H1 (cell line): ENCODE measurements at regions not wholly inside any gene's neighbourhood (a gene's known extent, or its start where the extent isn't known, plus 50 kb on each side); places are given as distances from the start of the nearest gene placed in this dataset.

Experiments
- CTCF ChIA-PET: fragments of 300-600 bp; sonication (Branson Sonifier 250); formaldehyde crosslinking; loops from one replicate; lab custom pipeline; 2021; ENCODE audit not compliant: partially characterized antibody; lab: Charles Lee
- POLR2A ChIA-PET: fragments of 300-600 bp; sonication (Branson Sonifier 250); formaldehyde crosslinking; loops from one replicate; lab custom pipeline; 2021; ENCODE audit warnings: inconsistent platforms; ENCODE audit not compliant: partially characterized antibody; lab: Charles Lee
- DNase-seq, 2 experiments: peaks; one replicate each; pipeline versions ENCODE4 v3.0.0 to v3.0.0-alpha.2; 2010 to 2022; ENCODE audit warnings: low spot score in 2 of 2, low read depth in 1 of 2, mixed read lengths in 1 of 2
- FAIRE-seq: peaks from 2 replicates; lab custom pipeline; 2011; peaks lifted over from hg19 to GRCh38; lab: Jason Lieb, UNC
- H2AFZ ChIP-seq: 2 replicates; pipeline ENCODE4 v1.8.1; 2012; ENCODE audit warnings: low read length, inconsistent platforms
- H2AK5ac ChIP-seq: 2 replicates; pipeline ENCODE4 v1.6.1; 2013; ENCODE audit warnings: low read depth, low read length
- H2BK120ac ChIP-seq: replicated peaks from 2 replicates; pipeline ENCODE3; 2013; ENCODE audit warnings: low read depth, low read length, inconsistent platforms
- H2BK12ac ChIP-seq: 2 replicates; pipeline ENCODE4 v1.6.1; 2013; ENCODE audit warnings: low read depth, low read length
- H2BK15ac ChIP-seq: 2 replicates; pipeline ENCODE4 v1.6.1; 2013; ENCODE audit warnings: low read length
- H2BK20ac ChIP-seq: 2 replicates; pipeline ENCODE4 v1.6.1; 2013; ENCODE audit warnings: low read length
- H2BK5ac ChIP-seq: 2 replicates; pipeline ENCODE4 v1.6.1; 2013; ENCODE audit warnings: low read depth, low read length
- H3K14ac ChIP-seq: 2 replicates; pipeline ENCODE4 v1.6.1; 2013; ENCODE audit warnings: inconsistent platforms; ENCODE audit not compliant: insufficient read length
- H3K18ac ChIP-seq: 2 replicates; pipeline ENCODE4 v1.6.1; 2013; ENCODE audit warnings: low read length; ENCODE audit errors: extremely low read depth
- H3K23ac ChIP-seq: 2 replicates; pipeline ENCODE4 v1.6.1; 2013; ENCODE audit warnings: inconsistent platforms; ENCODE audit not compliant: insufficient read length
- H3K23me2 ChIP-seq: 2 replicates; pipeline ENCODE4 v1.6.1; 2013; ENCODE audit warnings: low read depth, low read length
- H3K27ac ChIP-seq: 2 replicates; pipeline ENCODE4 v1.6.1; 2011; ENCODE audit warnings: low read depth, low read length, inconsistent platforms
- H3K27me3 ChIP-seq, 4 experiments: replicated peaks in 1 of 4; 1 replicate in 1 of 4; 2 replicates in 3 of 4; pipeline versions ENCODE4 v1.6.1 to v1.8.1; 2011 to 2013; ENCODE audit warnings: low read length in 3 of 4, mild to moderate bottlenecking in 3 of 4, inconsistent platforms in 2 of 4, mixed read lengths in 2 of 4, moderate library complexity in 1 of 4; ENCODE audit not compliant: control insufficient read depth in 3 of 4, insufficient read depth in 3 of 4; ENCODE audit errors: extremely low read depth in 1 of 4
- H3K36me3 ChIP-seq, 4 experiments: 2 replicates each; pipeline versions ENCODE4 v1.6.1 to v1.8.1; 2011 to 2013; ENCODE audit warnings: mild to moderate bottlenecking in 4 of 4, low read length in 3 of 4, moderate library complexity in 2 of 4, control low read depth in 1 of 4, inconsistent platforms in 1 of 4; ENCODE audit not compliant: insufficient read depth in 4 of 4, control insufficient read depth in 2 of 4
- H3K4ac ChIP-seq: replicated peaks from 2 replicates; pipeline ENCODE3; 2013; ENCODE audit warnings: low read length, low read depth, mixed read lengths, inconsistent platforms; ENCODE audit not compliant: insufficient read length
- H3K4me1 ChIP-seq, 4 experiments: replicated peaks in 1 of 4; 1 replicate in 1 of 4; 2 replicates in 3 of 4; pipeline versions ENCODE4 v1.6.1 to v1.8.1; 2011 to 2013; ENCODE audit warnings: low read length in 3 of 4, inconsistent platforms in 2 of 4, mixed read lengths in 1 of 4; ENCODE audit not compliant: insufficient read depth in 4 of 4, control insufficient read depth in 3 of 4
- H3K4me2 ChIP-seq, 2 experiments: 2 replicates each; pipeline versions ENCODE4 v1.6.1 to v1.8.1; 2011 to 2013; ENCODE audit warnings: low read depth in 2 of 2, low read length in 2 of 2, control low read depth in 1 of 2, inconsistent platforms in 1 of 2, mild to moderate bottlenecking in 1 of 2; ENCODE audit not compliant: insufficient read depth in 1 of 2
- H3K4me3 ChIP-seq, 4 experiments: fragments of 200-600, 300-600 bp in 1 of 4; sonication (generic), shearing (Covaris generic), sonication (Bioruptor Twin) in 1 of 4; 2 replicates each; pipeline versions ENCODE4 v1.5.1 to v1.8.1; 2011 to 2016; ENCODE audit warnings: low read length in 4 of 4, low read depth in 3 of 4, control low read depth in 2 of 4, inconsistent platforms in 2 of 4, mild to moderate bottlenecking in 2 of 4, mixed read lengths in 1 of 4, moderate library complexity in 1 of 4; ENCODE audit not compliant: insufficient read depth in 2 of 4; ENCODE audit errors: extremely low read depth in 1 of 4
- H3K56ac ChIP-seq: replicated peaks from 2 replicates; pipeline ENCODE3; 2013; ENCODE audit warnings: low read depth, mild to moderate bottlenecking, mixed read lengths, low read length, inconsistent platforms; ENCODE audit not compliant: insufficient read length
- H3K79me1 ChIP-seq: 2 replicates; pipeline ENCODE4 v1.6.1; 2013; ENCODE audit warnings: low read depth, low read length, control low read depth
- H3K79me2 ChIP-seq, 2 experiments: 2 replicates each; pipeline versions ENCODE4 v1.6.1 to v1.8.1; 2012 to 2013; ENCODE audit warnings: low read length in 2 of 2, mild to moderate bottlenecking in 2 of 2, inconsistent platforms in 1 of 2; ENCODE audit not compliant: insufficient read depth in 2 of 2, control insufficient read depth in 1 of 2
- H3K9ac ChIP-seq, 4 experiments: replicated peaks in 1 of 4; 1 replicate in 1 of 4; 2 replicates in 3 of 4; pipeline versions ENCODE4 v1.6.1 to v1.8.1; 2011 to 2013; ENCODE audit warnings: low read depth in 3 of 4, low read length in 3 of 4, control low read depth in 2 of 4, mild to moderate bottlenecking in 2 of 4, moderate library complexity in 2 of 4, inconsistent platforms in 1 of 4; ENCODE audit errors: extremely low read depth in 1 of 4
- H3K9me3 ChIP-seq, 2 experiments: 2 replicates each; pipeline versions ENCODE4 v1.6.1 to v1.8.1; 2012 to 2013; ENCODE audit warnings: mild to moderate bottlenecking in 2 of 2, moderate library complexity in 2 of 2, control low read depth in 1 of 2, inconsistent platforms in 1 of 2, low read depth in 1 of 2, low read length in 1 of 2, mixed read lengths in 1 of 2; ENCODE audit not compliant: insufficient read depth in 2 of 2
- H4K20me1 ChIP-seq, 2 experiments: replicated peaks in 1 of 2; 2 replicates each; pipeline versions ENCODE3 to v1.8.1; 2011 to 2013; ENCODE audit warnings: inconsistent platforms in 2 of 2, low read length in 2 of 2, mild to moderate bottlenecking in 1 of 2; ENCODE audit not compliant: insufficient read depth in 2 of 2, control insufficient read depth in 1 of 2
- H4K5ac ChIP-seq: 2 replicates; pipeline ENCODE4 v1.6.1; 2013; ENCODE audit warnings: low read length, low read depth, mixed read lengths, inconsistent platforms; ENCODE audit not compliant: insufficient read length
- H4K8ac ChIP-seq: 2 replicates; pipeline ENCODE4 v1.8.0; 2013; ENCODE audit warnings: mild to moderate bottlenecking, moderate library complexity, low read length, inconsistent platforms; ENCODE audit not compliant: insufficient read depth; ENCODE audit errors: extremely low read depth
- H4K91ac ChIP-seq: replicated peaks from 2 replicates; pipeline ENCODE3; 2013; ENCODE audit warnings: low read length, mixed read lengths, inconsistent platforms; ENCODE audit not compliant: insufficient read length
- BACH1 ChIP-seq: IDR thresholded peaks from 2 replicates; pipeline ENCODE4 v1.6.1; 2012; ENCODE audit warnings: low read length, improper control_type of control experiment
- SIX5 ChIP-seq: IDR thresholded peaks from 2 replicates; pipeline ENCODE4 v1.6.1; 2011; ENCODE audit warnings: mild to moderate bottlenecking, low read depth, low read length
- YY1 ChIP-seq: IDR thresholded peaks from 2 replicates; pipeline ENCODE4 v1.6.1; 2011; ENCODE audit warnings: low read depth, mild to moderate bottlenecking, low read length
- WGBS, 2 experiments: shearing (Covaris generic) in 1 of 2; methylation state at CpG; one replicate each; pipeline versions ENCODE4 v1.1.6 to v1.1.7; 2013 to 2015; ENCODE audit warnings: low lambda C conversion rate in 2 of 2, mixed read lengths in 2 of 2, inconsistent platforms in 1 of 2, low coverage in 1 of 2, missing lambda C conversion rate in 1 of 2; ENCODE audit not compliant: insufficient replicate concordance in 2 of 2, insufficient coverage in 1 of 2, insufficient read length in 1 of 2; ENCODE audit errors: extremely low coverage in 1 of 2, missing lambda C conversion rate in 1 of 2; 5-methylcytosine and 5-hydroxymethylcytosine counted together

DNA sequence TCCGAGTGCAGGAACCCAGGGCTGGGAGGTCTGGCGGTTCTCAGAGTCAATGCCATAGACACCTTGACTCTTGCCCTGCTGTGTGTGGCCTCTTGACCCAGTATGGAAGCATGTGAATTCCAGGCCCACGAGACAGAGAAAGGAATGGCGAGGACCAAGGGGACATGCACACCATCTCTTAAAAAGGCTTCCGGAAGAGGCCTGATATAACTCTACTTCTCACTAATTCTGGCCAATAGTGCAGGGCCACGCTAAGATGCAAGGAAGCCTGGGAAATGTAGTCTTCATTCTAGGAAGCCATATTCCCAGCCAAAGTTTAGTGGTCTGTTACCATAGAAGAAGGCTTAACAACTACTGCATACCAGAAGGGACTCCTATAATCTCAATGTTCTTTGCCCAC is 177.0 kb upstream of the KCNG1 start:
- Histone ChIP-seq H3K4ac (no peak overlapping the region), H2BK120ac (no peak overlapping the region), H2BK20ac (no peak overlapping the region), H3K4me2 (no peak overlapping the region), H3K79me2 (no peaks in the 10 kb centered on the region), H3K4me1 (no peaks in the 10 kb centered on the region), H2BK15ac (no peak overlapping the region), H2BK12ac (no peak overlapping the region), H3K79me1 (no peaks in the 10 kb centered on the region), H4K20me1 (no peaks in the 10 kb centered on the region), H4K8ac (no peak overlapping the region), H3K36me3 (no peaks in the 10 kb centered on the region; a peak in 1 of 8 replicates), H2AFZ (peak overlapping the region; percentile 94), H3K27ac (no peak overlapping the region), H3K27me3 (no peaks in the 10 kb centered on the region), H4K91ac (no peak overlapping the region), H3K9me3 (no peaks in the 10 kb centered on the region), H3K23me2 (no peaks in the 10 kb centered on the region), H3K18ac (no peak overlapping the region), H3K4me3 (no peak overlapping the region), H2AK5ac (no peak overlapping the region), H3K56ac (no peak overlapping the region), H3K23ac (no peak overlapping the region), H3K9ac (no peak overlapping the region), H3K14ac (no peak overlapping the region), H2BK5ac (no peak overlapping the region), H4K5ac (no peak overlapping the region)
- WGBS, 2 experiments: 87% methylated on average over 6 of the region's 6 CpGs; no CpG with 5 or more reads in 1 of the 2 experiments
- FAIRE-seq (peak; percentile 82), DNase-seq (no peak)
- CTCF ChIA-PET: interaction anchor here (0.9 to 1.6 kb wide), 5 partner anchors 9 to 212 kb away, joined by 3 read pairs; no protein-coding TSS in a partner anchor
- POLR2A ChIA-PET: no interaction called here
- TF ChIP-seq BACH1: no peak
- TF ChIP-seq SIX5: peak; percentile 62
- TF ChIP-seq YY1: peak; percentile 93
- TF ChIP-seq, all 59 proteins: peak for 2
